CD14-positive monocyte (primary cell): ENCODE measurements at regions not wholly inside any gene's neighbourhood (a gene's known extent, or its start where the extent isn't known, plus 50 kb on each side); places are given as distances from the start of the nearest gene placed in this dataset.

Source experiments
- DNase-seq, 3 donors: peaks; one replicate each; pipeline ENCODE4 v3.0.0-alpha.2; 2011 to 2022
- H2AFZ ChIP-seq: 2 replicates; pipeline ENCODE4 v1.6.0; 2012; ENCODE audit warnings: mild to moderate bottlenecking, low read depth, low read length, inconsistent platforms; ENCODE audit not compliant: insufficient read depth, poor library complexity, severe bottlenecking
- H3K27ac ChIP-seq, 2 donors: 1 replicate in 1 of 2; 2 replicates in 1 of 2; pipeline ENCODE4 v1.5.1; 2012 to 2013; ENCODE audit warnings: low read length in 2 of 2, control low read depth in 1 of 2, inconsistent platforms in 1 of 2, low read depth in 1 of 2, mild to moderate bottlenecking in 1 of 2
- H3K27me3 ChIP-seq, 2 donors: one replicate each; pipeline versions ENCODE4 v1.6.0 to v1.6.1; 2011 to 2013; ENCODE audit warnings: low read length in 2 of 2; ENCODE audit not compliant: control insufficient read depth in 2 of 2, insufficient read depth in 2 of 2
- H3K36me3 ChIP-seq, 2 donors: replicated peaks in 1 of 2; 1 replicate in 1 of 2; 2 replicates in 1 of 2; pipeline versions ENCODE4 v1.5.1 to v1.6.1; 2012 to 2013; ENCODE audit warnings: low read length in 2 of 2, control low read depth in 1 of 2, inconsistent platforms in 1 of 2, mild to moderate bottlenecking in 1 of 2; ENCODE audit not compliant: insufficient read depth in 2 of 2, control insufficient read depth in 1 of 2
- H3K4me1 ChIP-seq, 2 donors: 1 replicate in 1 of 2; 2 replicates in 1 of 2; pipeline versions ENCODE4 v1.5.1 to v1.6.1; 2012 to 2013; ENCODE audit warnings: low read length in 2 of 2, control low read depth in 1 of 2, inconsistent platforms in 1 of 2, mild to moderate bottlenecking in 1 of 2, moderate library complexity in 1 of 2; ENCODE audit not compliant: insufficient read depth in 2 of 2, control insufficient read depth in 1 of 2
- H3K4me2 ChIP-seq: replicated peaks from 2 replicates; pipeline ENCODE3; 2012; ENCODE audit warnings: low read length, moderate library complexity, mild to moderate bottlenecking; ENCODE audit not compliant: poor library complexity, severe bottlenecking; ENCODE audit errors: extremely low read depth
- H3K4me3 ChIP-seq, 3 experiments: fragments of 200-600 bp in 1 of 3; sonication (generic) in 1 of 3; replicated peaks in 1 of 3; 1 replicate in 2 of 3; 2 replicates in 1 of 3; pipeline ENCODE4 v1.5.1; 2011 to 2013; ENCODE audit warnings: low read length in 3 of 3, mild to moderate bottlenecking in 3 of 3, control low read depth in 2 of 3, low read depth in 2 of 3, inconsistent platforms in 1 of 3, moderate library complexity in 1 of 3
- H3K79me2 ChIP-seq: 2 replicates; pipeline ENCODE4 v1.6.0; 2012; ENCODE audit warnings: mild to moderate bottlenecking, control low read depth, inconsistent platforms, low read length, moderate library complexity; ENCODE audit not compliant: insufficient read depth
- H3K9ac ChIP-seq: 2 replicates; pipeline ENCODE4 v1.6.0; 2017; ENCODE audit warnings: low read length, mild to moderate bottlenecking; ENCODE audit not compliant: insufficient read depth, poor library complexity, severe bottlenecking
- H3K9me3 ChIP-seq, 2 donors: replicated peaks in 1 of 2; 1 replicate in 1 of 2; 2 replicates in 1 of 2; pipeline versions ENCODE4 v1.5.1 to v1.6.1; 2012 to 2013; ENCODE audit warnings: low read length in 2 of 2, control low read depth in 1 of 2; ENCODE audit not compliant: control insufficient read depth in 1 of 2, insufficient read depth in 1 of 2
- H4K20me1 ChIP-seq: 2 replicates; pipeline ENCODE4 v1.6.0; 2012; ENCODE audit warnings: mild to moderate bottlenecking, low read length, control low read depth, moderate library complexity; ENCODE audit not compliant: insufficient read depth
- H3K27ac Mint-ChIP-seq, 7 donors: one replicate each; pipeline ENCODE4 v1.8.0; 2020; ENCODE audit warnings: mild to moderate bottlenecking in 7 of 7, mixed read lengths in 7 of 7, moderate library complexity in 6 of 7, inconsistent platforms in 2 of 7
- H3K27me3 Mint-ChIP-seq, 3 donors: one replicate each; pipeline ENCODE4 v1.8.0; 2021 to 2022; ENCODE audit warnings: low read depth in 3 of 3, mild to moderate bottlenecking in 3 of 3, mixed read lengths in 3 of 3, moderate library complexity in 3 of 3, inconsistent platforms in 1 of 3
- H3K36me3 Mint-ChIP-seq, 2 donors: one replicate each; pipeline ENCODE4 v1.8.0; 2020; ENCODE audit warnings: mixed read lengths in 2 of 2, inconsistent platforms in 1 of 2, mild to moderate bottlenecking in 1 of 2
- H3K4me1 Mint-ChIP-seq: one replicate; pipeline ENCODE4 v1.8.0; 2020; ENCODE audit warnings: mild to moderate bottlenecking, mixed read lengths
- H3K4me3 Mint-ChIP-seq, 2 donors: one replicate each; pipeline ENCODE4 v1.8.0; 2020; ENCODE audit warnings: mild to moderate bottlenecking in 2 of 2, mixed read lengths in 2 of 2, moderate library complexity in 1 of 2
- H3K9me3 Mint-ChIP-seq, 7 donors: one replicate each; pipeline ENCODE4 v1.8.0; 2020 to 2022; ENCODE audit warnings: mixed read lengths in 7 of 7, mild to moderate bottlenecking in 6 of 7, moderate library complexity in 6 of 7, inconsistent platforms in 2 of 7
- CTCF ChIP-seq: fragments of 200-600 bp; IDR thresholded peaks from one replicate; pipeline ENCODE4 v1.8.0; 2022; ENCODE audit warnings: antibody characterized with exemption, mild to moderate bottlenecking
- WGBS: methylation state at CpG from one replicate; pipeline ENCODE4 v1.1.5; 2013; ENCODE audit warnings: missing lambda C conversion rate; ENCODE audit not compliant: insufficient coverage; 5-methylcytosine and 5-hydroxymethylcytosine counted together
- intact Hi-C, 2 donors: fragments of 100-400 bp; cut with micrococcal nuclease; formaldehyde crosslinking; loops; one replicate each; pipeline versions ENCODE4 v1.15.0 to v1.15.1; 2023

- Histone ChIP-seq H2AFZ (no peak overlapping the region), H3K4me2 (no peak overlapping the region), H3K4me3 (no peak overlapping the region), H3K79me2 (no peaks in the 10 kb centered on the region), H3K27ac (no peak overlapping the region), H3K36me3 (no peaks in the 10 kb centered on the region), H3K4me1 (no peaks in the 10 kb centered on the region), H4K20me1 (no peaks in the 10 kb centered on the region), H3K9ac (no peak overlapping the region), H3K27me3 (no peaks in the 10 kb centered on the region), H3K9me3 (no peaks in the 10 kb centered on the region)
- Mint-ChIP-seq H3K36me3 (no peaks in the 10 kb centered on the region), H3K27me3 (peaks cover 0 to 1% (median 0%) of the 10 kb centered on the region in 3 donors), H3K27ac (no peak overlapping the region), H3K9me3 (peaks cover 0 to 5% (median 0%) of the 10 kb centered on the region in 7 donors), H3K4me3 (no peak overlapping the region), H3K4me1 (no peaks in the 10 kb centered on the region)
- intact Hi-C loops: no loop called here
- no peak for TF ChIP-seq CTCF
- no peak for DNase-seq
- no CpG with 5 or more reads among the region's 1 CpG for WGBS
Observed at GRCh38 chr3:152695840-152696239, 139.1 kb upstream of the P2RY1 start.

- no peak overlapping the region for H3K4me3 ChIP-seq
- H3K9me3 ChIP-seq: no peaks in the 10 kb centered on the region
- DNase-seq: no peak
Observed at GRCh38 chr3:152696962-152697361, 138.0 kb upstream of the P2RY1 start.

More at GRCh38 chr3:152696962-152697361, 138.0 kb upstream of the P2RY1 start:
- no peaks in the 10 kb centered on the region for H3K36me3 Mint-ChIP-seq
- peaks cover 0 to 8% (median 2%) of the 10 kb centered on the region in 7 donors for H3K9me3 Mint-ChIP-seq
- Histone ChIP-seq H3K36me3 (no peaks in the 10 kb centered on the region), H3K27me3 (no peaks in the 10 kb centered on the region), H3K4me1 (no peaks in the 10 kb centered on the region), H3K27ac (no peak overlapping the region), H3K79me2 (no peaks in the 10 kb centered on the region), H4K20me1 (no peaks in the 10 kb centered on the region), H3K9ac (no peak overlapping the region), H3K4me2 (no peak overlapping the region), H2AFZ (no peak overlapping the region)
- H3K4me3 Mint-ChIP-seq: no peak overlapping the region
- H3K27ac Mint-ChIP-seq: no peak overlapping the region
- H3K27me3 Mint-ChIP-seq: peaks cover 0 to 1% (median 0%) of the 10 kb centered on the region in 3 donors
- intact Hi-C loops: no loop called here
- TF ChIP-seq CTCF: no peak
- H3K4me1 Mint-ChIP-seq: no peaks in the 10 kb centered on the region
